H9 (cell line): ENCODE measurements at regions not wholly inside any gene's neighbourhood (a gene's known extent, or its start where the extent isn't known, plus 50 kb on each side); places are given as distances from the start of the nearest gene placed in this dataset.

ENCODE experiments used
- DNase-seq: peaks from one replicate; pipeline ENCODE4 v3.0.0-alpha.2; 2017
- H2AFZ ChIP-seq: one replicate; pipeline ENCODE4 v1.6.1; 2013; ENCODE audit warnings: mild to moderate bottlenecking, low read length, control low read depth, moderate library complexity
- H2AK5ac ChIP-seq: 2 replicates; pipeline ENCODE4 v1.6.1; 2013; ENCODE audit warnings: low read length, control low read depth, mixed read lengths; ENCODE audit not compliant: insufficient read length
- H2BK120ac ChIP-seq: one replicate; pipeline ENCODE4 v1.6.1; 2013; ENCODE audit warnings: low read depth, mild to moderate bottlenecking, low read length, control low read depth, inconsistent platforms; ENCODE audit not compliant: poor library complexity, severe bottlenecking
- H2BK12ac ChIP-seq: 2 replicates; pipeline ENCODE4 v1.6.1; 2013; ENCODE audit warnings: low read length, control low read depth, mixed read lengths, low read depth; ENCODE audit not compliant: insufficient read length
- H2BK15ac ChIP-seq: 2 replicates; pipeline ENCODE4 v1.6.1; 2013; ENCODE audit warnings: low read depth, low read length, control low read depth
- H2BK20ac ChIP-seq: one replicate; pipeline ENCODE4 v1.6.1; 2013; ENCODE audit warnings: low read depth, mild to moderate bottlenecking, low read length, control low read depth, inconsistent platforms; ENCODE audit not compliant: poor library complexity, severe bottlenecking
- H2BK5ac ChIP-seq: 2 replicates; pipeline ENCODE4 v1.6.1; 2013; ENCODE audit warnings: low read length, control low read depth, mixed read lengths; ENCODE audit not compliant: insufficient read length
- H3K14ac ChIP-seq: 2 replicates; pipeline ENCODE4 v1.6.1; 2013; ENCODE audit warnings: low read length, control low read depth; ENCODE audit not compliant: insufficient read depth
- H3K18ac ChIP-seq: 2 replicates; pipeline ENCODE4 v1.6.1; 2013; ENCODE audit warnings: low read depth, mild to moderate bottlenecking, mixed read lengths, low read length, control low read depth; ENCODE audit not compliant: insufficient read length
- H3K23ac ChIP-seq: 2 replicates; pipeline ENCODE4 v1.6.1; 2013; ENCODE audit warnings: low read length, control low read depth, mixed read lengths, low read depth; ENCODE audit not compliant: insufficient read length
- H3K23me2 ChIP-seq: 2 replicates; pipeline ENCODE4 v1.6.1; 2013; ENCODE audit warnings: low read depth, mild to moderate bottlenecking, mixed read lengths, low read length, control low read depth; ENCODE audit not compliant: insufficient read length, poor library complexity, severe bottlenecking
- H3K27ac ChIP-seq: 2 replicates; pipeline ENCODE4 v1.5.1; 2013; ENCODE audit warnings: low read length, control low read depth, mixed read lengths, low read depth; ENCODE audit not compliant: insufficient read length
- H3K27me3 ChIP-seq: 2 replicates; pipeline ENCODE4 v1.6.1; 2013; ENCODE audit warnings: low read length, control low read depth, inconsistent platforms; ENCODE audit not compliant: insufficient read depth
- H3K4ac ChIP-seq: 2 replicates; pipeline ENCODE4 v1.6.1; 2013; ENCODE audit warnings: low read depth, mild to moderate bottlenecking, control low read depth, inconsistent platforms, low read length, moderate library complexity
- H3K4me1 ChIP-seq: 2 replicates; pipeline ENCODE4 v1.6.1; 2013; ENCODE audit warnings: low read length, control low read depth, inconsistent platforms; ENCODE audit not compliant: insufficient read depth
- H3K4me2 ChIP-seq: 2 replicates; pipeline ENCODE4 v1.6.1; 2013; ENCODE audit warnings: low read length, control low read depth, mixed read lengths; ENCODE audit not compliant: insufficient read length, insufficient read depth
- H3K56ac ChIP-seq: 2 replicates; pipeline ENCODE4 v1.6.1; 2013; ENCODE audit warnings: low read depth, mild to moderate bottlenecking, mixed read lengths, low read length, control low read depth; ENCODE audit not compliant: insufficient read length
- H3K79me1 ChIP-seq: 2 replicates; pipeline ENCODE4 v1.6.1; 2013; ENCODE audit warnings: low read depth, mild to moderate bottlenecking, moderate library complexity, low read length, control low read depth, inconsistent platforms; ENCODE audit not compliant: insufficient read depth, poor library complexity, severe bottlenecking
- H3K79me2 ChIP-seq: 2 replicates; pipeline ENCODE4 v1.6.1; 2013; ENCODE audit warnings: low read length, control low read depth, inconsistent platforms; ENCODE audit not compliant: insufficient read depth
- H3K9ac ChIP-seq: 2 replicates; pipeline ENCODE4 v1.6.1; 2013; ENCODE audit warnings: low read length, control low read depth, mixed read lengths; ENCODE audit not compliant: insufficient read length; ENCODE audit errors: extremely low read depth
- H3K9me3 ChIP-seq: one replicate; pipeline ENCODE4 v1.6.1; 2013; ENCODE audit warnings: low read depth, low read length, inconsistent platforms; ENCODE audit not compliant: control insufficient read depth
- H3T11ph ChIP-seq: one replicate; pipeline ENCODE4 v1.6.1; 2013; ENCODE audit warnings: mild to moderate bottlenecking, low read length, control low read depth, inconsistent platforms
- H4K20me1 ChIP-seq: one replicate; pipeline ENCODE4 v1.6.1; 2013; ENCODE audit not compliant: control insufficient read depth, insufficient read length, insufficient read depth
- H4K5ac ChIP-seq: 2 replicates; pipeline ENCODE4 v1.6.1; 2013; ENCODE audit warnings: low read depth, mild to moderate bottlenecking, mixed read lengths, low read length, control low read depth; ENCODE audit not compliant: insufficient read length
- H4K8ac ChIP-seq: replicated peaks from 2 replicates; pipeline ENCODE4 v1.6.1; 2013; ENCODE audit warnings: low read length, control low read depth, mixed read lengths, low read depth; ENCODE audit not compliant: insufficient read length
- H4K91ac ChIP-seq: 2 replicates; pipeline ENCODE4 v1.6.1; 2013; ENCODE audit warnings: low read depth, mild to moderate bottlenecking, moderate library complexity, mixed read lengths, low read length, control low read depth; ENCODE audit not compliant: insufficient read length
- H3K27ac Mint-ChIP-seq, 3 experiments: 2 replicates in 2 of 3; 3 replicates in 1 of 3; pipeline ENCODE4 v1.8.0; 2020 to 2021; ENCODE audit warnings: mixed read lengths in 3 of 3, mild to moderate bottlenecking in 1 of 3, moderate library complexity in 1 of 3
- H3K27me3 Mint-ChIP-seq: 2 replicates; pipeline ENCODE4 v1.8.0; 2021; ENCODE audit warnings: low read depth, mild to moderate bottlenecking, moderate library complexity, mixed read lengths
- H3K36me3 Mint-ChIP-seq, 3 experiments: 2 replicates in 2 of 3; 3 replicates in 1 of 3; pipeline ENCODE4 v1.8.0; 2020 to 2021; ENCODE audit warnings: low read depth in 3 of 3, mixed read lengths in 3 of 3; ENCODE audit not compliant: insufficient read depth in 1 of 3
- H3K4me1 Mint-ChIP-seq, 2 experiments: 2 replicates each; pipeline ENCODE4 v1.8.0; 2020; ENCODE audit warnings: mixed read lengths in 2 of 2
- H3K4me3 Mint-ChIP-seq, 2 experiments: 2 replicates in 1 of 2; 3 replicates in 1 of 2; pipeline ENCODE4 v1.8.0; 2020 to 2021; ENCODE audit warnings: mild to moderate bottlenecking in 2 of 2, mixed read lengths in 2 of 2, moderate library complexity in 1 of 2
- H3K9me3 Mint-ChIP-seq, 2 experiments: 2 replicates in 1 of 2; 3 replicates in 1 of 2; pipeline ENCODE4 v1.8.0; 2020; ENCODE audit warnings: mild to moderate bottlenecking in 2 of 2, mixed read lengths in 2 of 2, moderate library complexity in 1 of 2
- CTCF ChIP-seq: fragments of 200-600 bp; sonication (generic); conservative IDR thresholded peaks from 3 replicates; pipeline ENCODE4 v1.8.0; 2021; ENCODE audit warnings: antibody characterized with exemption, mild to moderate bottlenecking

GRCh38 chr2:186187854-186188253, 298.2 kb upstream of the ZC3H15 start:
- Histone ChIP-seq H3K56ac (no peak overlapping the region), H3K18ac (no peak overlapping the region), H4K8ac (no peak overlapping the region), H4K91ac (no peak overlapping the region), H3K4me1 (no peaks in the 10 kb centered on the region), H4K20me1 (no peaks in the 10 kb centered on the region), H3T11ph (no peak overlapping the region), H3K4me2 (no peak overlapping the region), H2AFZ (no peak overlapping the region), H3K27me3 (no peaks in the 10 kb centered on the region), H4K5ac (no peak overlapping the region), H3K23ac (no peak overlapping the region), H2BK5ac (no peak overlapping the region), H3K4ac (no peak overlapping the region), H3K79me2 (no peaks in the 10 kb centered on the region), H3K9me3 (no peaks in the 10 kb centered on the region), H2BK15ac (no peak overlapping the region), H2BK12ac (no peak overlapping the region), H3K23me2 (no peaks in the 10 kb centered on the region), H2BK120ac (no peak overlapping the region), H2BK20ac (no peak overlapping the region), H3K9ac (no peak overlapping the region), H3K14ac (no peak overlapping the region), H3K27ac (no peak overlapping the region), H2AK5ac (no peak overlapping the region), H3K79me1 (no peaks in the 10 kb centered on the region)
- no peak overlapping the region for H3K4me3 Mint-ChIP-seq
- DNase-seq = no peak
- peaks cover 3 to 6% (median 4%) of the 10 kb centered on the region in 3 experiments; a peak in 4 of 7 replicates for H3K36me3 Mint-ChIP-seq
- no peak overlapping the region; a peak in 1 of 7 replicates for H3K27ac Mint-ChIP-seq
- no peaks in the 10 kb centered on the region for H3K4me1 Mint-ChIP-seq
- TF ChIP-seq CTCF = no peak
- no peaks in the 10 kb centered on the region for H3K27me3 Mint-ChIP-seq
- H3K9me3 Mint-ChIP-seq = peaks cover 3 to 5% of the 10 kb centered on the region in 2 experiments; a peak in 4 of 5 replicates
